ENCODE measurements at regions not wholly inside any gene's neighbourhood (a gene's known extent, or its start where the extent isn't known, plus 50 kb on each side); places are given as distances from the start of the nearest gene placed in this dataset.

- H3K4me2 ChIP-seq, result no peak overlapping the region
- H3K4me3 ChIP-seq, result no peak overlapping the region
- no peak overlapping the region for H3K27ac ChIP-seq
- 22% methylated on average over 7 of the region's 7 CpGs for WGBS (ENCODE audit: missing lambda C conversion rate)
- TF ChIP-seq FOSB (CRISPR knock-in tag; IDR thresholded peaks at IDR 0.05) (no peak), MYC (IDR thresholded peaks at IDR 0.05; ENCODE audit: borderline replicate concordance, low read length) (no peak), ESRRA (IDR thresholded peaks at IDR 0.05; ENCODE audit: borderline replicate concordance, low read length) (no peak), RNF2 (IDR thresholded peaks at IDR 0.05; ENCODE audit: borderline replicate concordance, low read depth) (no peak), ATOH8 (CRISPR knock-in tag; IDR thresholded peaks at IDR 0.05; ENCODE audit: low read depth) (no peak)
- ATAC-seq, result no peak
- DNase-seq (ENCODE audit: low read depth in 1 of 2, low spot score in 1 of 2), result no peak
- no peaks in the 10 kb centered on the region for H3K9me3 ChIP-seq
- H3K4me1 ChIP-seq, result no peaks in the 10 kb centered on the region
- ChIA-PET CTCF (no interaction called here), POLR2A (no interaction called here)
- FAIRE-seq, result no peak
These were observed 442.5 kb upstream of the KLHL29 start for GRCh38 chr2:22942441-22942840.

- no peak for FAIRE-seq
- TF ChIP-seq EP300 (IDR thresholded peaks at IDR 0.05) (no peak), EHF (CRISPR knock-in tag; IDR thresholded peaks at IDR 0.05) (no peak), POLR2A (IDR thresholded peaks at IDR 0.05; ENCODE audit: low read length) (no peak), KDM1A (IDR thresholded peaks at IDR 0.05; ENCODE audit: low read depth) (no peak), ZSCAN20 (CRISPR knock-in tag; IDR thresholded peaks at IDR 0.05) (no peak), GATA3 (IDR thresholded peaks at IDR 0.05; ENCODE audit: borderline replicate concordance) (no peak), BHLHE40 (IDR thresholded peaks at IDR 0.05; ENCODE audit: low read depth, low read length) (no peak), EHMT2 (IDR thresholded peaks at IDR 0.05; ENCODE audit: low read depth) (no peak), RNF2 (IDR thresholded peaks at IDR 0.05; ENCODE audit: borderline replicate concordance, low read depth) (no peak), E2F6 (IDR thresholded peaks at IDR 0.05; ENCODE audit: borderline replicate concordance, low read depth) (no peak), USF2 (IDR thresholded peaks at IDR 0.05) (no peak), TP53 (CRISPR knock-in tag; IDR thresholded peaks at IDR 0.05) (no peak), HES2 (IDR thresholded peaks at IDR 0.05) (no peak)
- 38% methylated on average over 7 of the region's 7 CpGs for WGBS (ENCODE audit: missing lambda C conversion rate)
These were observed 440.8 kb upstream of the KLHL29 start for GRCh38 chr2:22944143-22944542.

GRCh38 chr2:22946553-22946952, 438.4 kb upstream of the KLHL29 start:
- CTCF ChIA-PET, result interaction anchor here (0.6 to 1.1 kb wide), 3 partner anchors 12 to 557 kb away, joined by 3 to 4 read pairs (median 3); no protein-coding TSS in a partner anchor
- WGBS (ENCODE audit: missing lambda C conversion rate), result 30% methylated on average over 2 of the region's 2 CpGs
- TF ChIP-seq ESRRA (IDR thresholded peaks at IDR 0.05; ENCODE audit: borderline replicate concordance, low read length) (no peak), ELK1 (IDR thresholded peaks at IDR 0.05; ENCODE audit: low read depth, low read length) (no peak), POLR2AphosphoS2 (conservative IDR thresholded peaks at IDR 0.05; ENCODE audit: low read length) (no peak), SREBF2 (IDR thresholded peaks at IDR 0.05) (no peak), CEBPB (IDR thresholded peaks at IDR 0.05) (no peak), EHF (CRISPR knock-in tag; IDR thresholded peaks at IDR 0.05) (no peak), HMGXB4 (CRISPR knock-in tag; IDR thresholded peaks at IDR 0.05; ENCODE audit: borderline replicate concordance) (no peak), CTCF (IDR thresholded peaks at IDR 0.05) (no peak), EHMT2 (IDR thresholded peaks at IDR 0.05; ENCODE audit: low read depth) (no peak), CHD4 (IDR thresholded peaks at IDR 0.05; ENCODE audit: borderline replicate concordance) (no peak), FOSL2 (IDR thresholded peaks at IDR 0.05) (no peak), FOSL2 (CRISPR knock-in tag; IDR thresholded peaks at IDR 0.05) (no peak), BCL3 (IDR thresholded peaks at IDR 0.05) (no peak)

More at GRCh38 chr2:22944143-22944542, 440.8 kb upstream of the KLHL29 start:
- POLR2A ChIA-PET, result no interaction called here
- Histone ChIP-seq H3K4me3 (no peak overlapping the region), H3K4me2 (no peak overlapping the region), H3K9me3 (no peaks in the 10 kb centered on the region), H3K4me1 (no peaks in the 10 kb centered on the region), H3K27ac (no peak overlapping the region)
- CTCF ChIA-PET, result no interaction called here
- ATAC-seq (no peak), DNase-seq (ENCODE audit: low read depth in 1 of 2, low spot score in 1 of 2) (no peak)

More at GRCh38 chr2:22946553-22946952, 438.4 kb upstream of the KLHL29 start:
- no peak for DNase-seq (ENCODE audit: low read depth in 1 of 2, low spot score in 1 of 2)
- FAIRE-seq, result no peak
- Histone ChIP-seq H3K4me1 (no peaks in the 10 kb centered on the region), H3K4me2 (no peak overlapping the region), H3K9me3 (no peaks in the 10 kb centered on the region), H3K27ac (no peak overlapping the region), H3K4me3 (no peak overlapping the region)
- POLR2A ChIA-PET, result no interaction called here
- ATAC-seq, result no peak
